Activated naive CD4-positive, alpha-beta T cell treated with anti-CD3 and anti-CD28 coated beads, Interleukin-2, amount 50 U/mL, for 24 hours (primary cell): ENCODE measurements at regions not wholly inside any gene's neighbourhood (a gene's known extent, or its start where the extent isn't known, plus 50 kb on each side); places are given as distances from the start of the nearest gene placed in this dataset.

Experiments used
- H3K27ac Mint-ChIP-seq: one replicate; pipeline ENCODE4 v1.8.0; 2021; ENCODE audit warnings: mild to moderate bottlenecking, mixed read lengths
- H3K27me3 Mint-ChIP-seq: one replicate; pipeline ENCODE4 v1.8.0; 2021; ENCODE audit warnings: mixed read lengths
- H3K36me3 Mint-ChIP-seq: one replicate; pipeline ENCODE4 v1.8.0; 2021; ENCODE audit warnings: mixed read lengths
- H3K4me1 Mint-ChIP-seq: one replicate; pipeline ENCODE4 v1.8.0; 2021; ENCODE audit warnings: mixed read lengths
- H3K4me3 Mint-ChIP-seq: one replicate; pipeline ENCODE4 v1.8.0; 2021; ENCODE audit warnings: mild to moderate bottlenecking, mixed read lengths
- H3K9me3 Mint-ChIP-seq: one replicate; pipeline ENCODE4 v1.8.0; 2021; ENCODE audit warnings: mixed read lengths

DNA sequence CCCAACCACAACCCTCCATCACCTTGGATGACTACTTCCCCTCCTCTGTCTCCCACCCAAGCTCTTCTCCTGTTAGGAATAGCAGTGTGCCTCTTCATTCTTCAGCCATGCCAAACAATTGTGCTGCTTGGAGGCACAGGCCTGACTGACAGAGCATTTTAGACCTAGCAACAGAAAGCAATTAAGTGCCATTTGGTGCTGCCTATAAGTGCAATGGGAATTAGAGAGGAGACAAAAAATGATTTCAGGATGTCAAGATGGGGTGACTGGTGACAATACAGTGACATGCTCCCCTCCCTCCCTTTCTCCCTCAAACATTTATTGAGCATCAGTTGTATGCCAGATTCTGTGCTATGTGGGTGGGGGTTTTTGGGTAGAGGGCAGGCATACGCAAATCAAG is 322.6 kb upstream of the MOCS1 start:
- Mint-ChIP-seq H3K4me1 (no peaks in the 10 kb centered on the region), H3K36me3 (no peaks in the 10 kb centered on the region), H3K27me3 (peaks cover 4% of the 10 kb centered on the region), H3K27ac (no peak overlapping the region), H3K4me3 (no peak overlapping the region), H3K9me3 (no peaks in the 10 kb centered on the region)

DNA sequence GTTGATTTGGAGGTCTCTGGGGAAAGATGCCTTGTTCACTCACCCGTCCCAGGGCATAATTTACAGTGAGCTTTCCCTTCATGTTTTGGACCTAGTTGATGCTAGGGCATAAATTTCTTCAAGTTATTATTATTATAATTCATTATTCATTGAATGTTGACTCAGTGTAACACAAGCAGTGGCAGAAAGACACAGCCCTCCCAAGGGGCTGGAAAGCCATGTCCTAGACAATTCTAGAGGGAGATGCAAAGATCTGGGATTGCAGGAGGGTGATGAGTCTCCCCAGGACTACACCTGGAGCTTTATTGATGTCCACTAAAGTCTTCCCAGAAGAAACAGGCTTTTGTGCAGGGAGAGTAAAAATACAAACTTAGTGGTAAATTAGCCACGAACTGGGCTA is 322.0 kb upstream of the MOCS1 start:
- Mint-ChIP-seq H3K36me3 (no peaks in the 10 kb centered on the region), H3K27ac (no peak overlapping the region)

DNA sequence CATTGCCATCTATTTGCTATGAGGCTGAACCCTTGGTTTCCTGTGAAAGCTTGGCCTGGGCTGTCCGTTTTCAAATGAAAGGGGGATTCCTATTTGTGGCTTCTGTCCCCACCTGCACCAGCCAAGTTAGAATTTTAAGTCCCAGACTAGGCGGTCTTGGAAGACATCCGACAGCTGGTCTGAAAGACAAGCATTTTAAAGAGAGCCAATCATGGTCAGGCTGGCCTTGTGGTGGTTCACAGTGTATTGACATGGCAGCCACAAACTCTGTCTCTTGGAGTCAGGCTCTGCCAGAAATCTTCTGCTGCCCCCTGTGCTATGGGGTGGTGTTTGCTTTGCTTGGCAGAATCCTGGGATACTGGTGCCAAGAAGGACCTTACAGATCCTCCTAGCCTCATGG is 319.2 kb upstream of the MOCS1 start:
- Mint-ChIP-seq H3K9me3 (no peaks in the 10 kb centered on the region), H3K27ac (no peak overlapping the region), H3K36me3 (no peaks in the 10 kb centered on the region), H3K27me3 (peaks cover 6% of the 10 kb centered on the region), H3K4me1 (no peaks in the 10 kb centered on the region), H3K4me3 (no peak overlapping the region)

More for the DNA sequence above, 322.0 kb upstream of the MOCS1 start:
- Mint-ChIP-seq H3K27me3 (peaks cover 6% of the 10 kb centered on the region), H3K9me3 (no peaks in the 10 kb centered on the region), H3K4me1 (no peaks in the 10 kb centered on the region), H3K4me3 (no peak overlapping the region)

DNA sequence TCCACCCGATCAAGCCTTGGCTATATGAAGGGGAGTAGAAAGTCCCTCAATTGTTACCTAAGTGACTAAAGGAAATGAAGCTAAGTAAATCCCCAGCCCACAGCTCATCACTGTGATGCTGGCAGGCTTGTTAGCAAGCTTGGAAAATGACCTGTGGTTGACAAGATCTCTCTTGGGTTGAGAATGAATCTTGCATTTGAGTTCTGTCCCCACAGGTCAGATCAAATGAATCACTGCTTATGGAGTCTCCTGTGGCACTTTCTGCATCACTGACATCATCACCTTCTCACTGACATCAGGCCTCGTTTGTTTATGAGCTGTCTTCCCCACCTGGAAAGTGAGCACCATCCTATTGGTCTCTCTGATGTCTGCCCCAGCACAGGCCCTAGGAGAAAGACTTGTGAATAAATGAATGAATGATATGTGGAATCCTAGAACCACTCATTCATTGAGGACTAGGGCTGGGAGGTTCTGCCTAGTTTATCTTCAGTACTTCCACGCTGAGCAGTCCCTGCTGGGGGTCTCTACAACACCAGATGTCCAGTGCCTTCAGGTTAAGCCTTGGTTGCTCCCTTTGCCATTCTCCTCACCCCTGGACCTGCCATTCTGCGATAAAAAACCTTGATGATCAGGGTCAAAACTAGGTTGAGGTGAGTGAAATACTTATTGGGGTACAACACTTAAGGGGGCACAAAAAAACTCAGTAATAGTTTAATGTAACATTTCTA is 318.4 kb upstream of the MOCS1 start:
- H3K9me3 Mint-ChIP-seq = no peaks in the 10 kb centered on the region
- no peak overlapping the region for H3K4me3 Mint-ChIP-seq

DNA sequence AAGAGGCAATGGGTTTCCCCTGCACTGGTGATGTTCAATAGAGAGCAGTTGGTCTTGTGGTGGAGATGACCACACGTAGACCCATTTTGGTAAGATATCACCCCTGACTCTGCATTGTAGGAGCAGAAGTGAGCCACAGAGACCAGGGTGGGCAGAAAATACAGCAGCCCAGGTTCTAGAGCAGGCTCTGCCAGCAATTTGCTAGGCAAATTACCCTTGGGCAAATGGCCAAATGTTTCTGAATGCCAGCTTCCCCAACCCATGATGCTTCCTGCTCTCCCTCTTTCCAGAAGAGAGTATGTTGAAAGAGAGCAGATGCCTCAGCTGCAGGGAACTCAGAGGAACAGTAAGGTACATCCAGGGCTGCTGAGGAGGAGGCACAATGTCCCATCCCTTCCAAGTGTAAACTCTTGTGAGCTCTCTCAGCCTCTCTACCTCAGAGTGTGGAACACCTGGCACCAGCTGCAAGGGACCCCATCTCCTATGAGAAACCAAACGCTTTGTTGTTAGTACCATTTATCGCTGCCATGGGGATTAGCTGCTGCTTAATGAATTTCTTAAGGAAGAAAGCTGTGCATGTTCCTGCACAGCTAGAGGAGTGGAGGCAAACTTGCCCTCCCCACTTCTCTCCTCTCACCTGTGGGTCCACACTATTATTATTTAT is 317.5 kb upstream of the MOCS1 start:
- H3K4me3 Mint-ChIP-seq = no peak overlapping the region
- H3K27me3 Mint-ChIP-seq = peaks cover 8% of the 10 kb centered on the region
- H3K27ac Mint-ChIP-seq = no peak overlapping the region
- no peaks in the 10 kb centered on the region for H3K4me1 Mint-ChIP-seq
- H3K36me3 Mint-ChIP-seq = no peaks in the 10 kb centered on the region
- H3K9me3 Mint-ChIP-seq = no peaks in the 10 kb centered on the region

More for the DNA sequence above, 318.4 kb upstream of the MOCS1 start:
- H3K36me3 Mint-ChIP-seq = no peaks in the 10 kb centered on the region
- no peaks in the 10 kb centered on the region for H3K4me1 Mint-ChIP-seq
- H3K27me3 Mint-ChIP-seq = peaks cover 8% of the 10 kb centered on the region
- H3K27ac Mint-ChIP-seq = no peak overlapping the region

DNA sequence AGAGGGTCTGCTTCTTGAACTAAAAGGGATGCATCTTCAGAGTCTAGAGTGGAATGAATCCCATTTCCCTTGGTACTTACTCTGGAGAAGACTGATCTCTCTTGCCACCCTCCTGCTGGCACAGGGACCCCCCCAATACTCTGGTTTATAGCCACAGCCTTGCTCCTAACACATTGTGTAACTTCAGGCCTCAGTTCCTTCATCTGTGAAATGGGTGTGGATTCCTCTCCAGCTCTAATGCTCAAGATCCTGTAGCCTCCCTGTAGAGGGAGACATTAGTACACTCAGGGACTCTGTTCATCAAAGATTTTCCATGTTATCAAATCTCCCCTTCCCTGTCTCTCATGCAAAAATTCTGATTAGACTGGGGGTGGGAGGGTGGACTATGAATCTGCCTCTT is 315.7 kb upstream of the MOCS1 start:
- no peaks in the 10 kb centered on the region for H3K36me3 Mint-ChIP-seq
- H3K27me3 Mint-ChIP-seq = peaks cover 8% of the 10 kb centered on the region
- no peaks in the 10 kb centered on the region for H3K4me1 Mint-ChIP-seq
- no peak overlapping the region for H3K4me3 Mint-ChIP-seq
- H3K9me3 Mint-ChIP-seq = no peaks in the 10 kb centered on the region
- no peak overlapping the region for H3K27ac Mint-ChIP-seq

DNA sequence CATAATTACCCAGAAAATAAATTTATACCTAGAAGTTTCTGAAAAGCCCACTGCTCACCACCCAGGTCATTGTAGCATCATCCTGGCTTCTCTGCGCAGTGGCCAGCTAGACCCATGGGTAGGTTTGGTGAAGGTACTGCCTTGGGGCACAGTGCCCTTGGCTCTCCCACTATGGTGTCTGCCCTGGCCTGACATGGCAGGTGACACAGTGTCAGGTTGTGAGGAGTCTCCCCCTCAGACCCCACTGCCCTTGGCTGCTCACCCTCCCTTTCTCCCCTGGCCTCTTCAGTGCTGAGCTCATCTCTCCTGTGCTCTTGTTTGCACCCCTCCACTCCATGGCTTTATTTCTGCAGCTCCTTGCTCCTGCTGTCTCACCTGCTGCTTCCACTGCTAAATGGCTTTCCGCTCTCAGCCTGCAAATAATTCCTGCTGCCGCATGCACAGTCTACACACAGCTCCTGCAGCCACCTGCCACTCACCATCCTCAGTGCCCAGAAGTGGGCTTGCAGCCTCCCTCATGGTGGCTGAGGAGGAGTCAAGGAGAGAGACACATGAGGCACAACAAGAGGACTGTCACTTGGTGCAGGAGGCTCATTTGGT is 313.4 kb upstream of the MOCS1 start:
- H3K4me3 Mint-ChIP-seq = no peak overlapping the region
- H3K36me3 Mint-ChIP-seq = no peaks in the 10 kb centered on the region
- H3K9me3 Mint-ChIP-seq = no peaks in the 10 kb centered on the region
- no peak overlapping the region for H3K27ac Mint-ChIP-seq
- no peaks in the 10 kb centered on the region for H3K4me1 Mint-ChIP-seq
- peaks cover 8% of the 10 kb centered on the region for H3K27me3 Mint-ChIP-seq

DNA sequence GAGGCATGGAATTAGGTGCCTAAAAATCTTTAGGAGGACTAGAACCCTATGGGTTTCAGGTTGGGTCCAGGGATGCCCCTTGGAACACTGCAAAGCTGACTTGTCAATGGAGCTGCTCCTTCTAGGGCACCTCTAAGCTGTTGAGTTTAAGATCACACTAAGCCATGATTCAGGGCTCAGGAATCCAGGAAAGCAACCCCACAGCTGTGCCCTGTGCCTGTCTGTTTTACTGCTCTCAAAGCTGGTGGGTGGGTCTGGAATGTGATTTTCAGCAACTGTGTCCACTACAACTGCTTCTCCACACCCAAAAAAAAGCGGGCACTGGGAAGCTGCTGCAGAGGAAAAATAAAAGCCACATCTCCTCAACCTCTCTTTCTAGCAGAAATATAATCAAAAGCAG is 310.4 kb upstream of the MOCS1 start:
- no peak overlapping the region for H3K27ac Mint-ChIP-seq
- no peaks in the 10 kb centered on the region for H3K4me1 Mint-ChIP-seq
- H3K27me3 Mint-ChIP-seq = peaks cover 6% of the 10 kb centered on the region
- no peaks in the 10 kb centered on the region for H3K9me3 Mint-ChIP-seq
- H3K36me3 Mint-ChIP-seq = no peaks in the 10 kb centered on the region
- no peak overlapping the region for H3K4me3 Mint-ChIP-seq

DNA sequence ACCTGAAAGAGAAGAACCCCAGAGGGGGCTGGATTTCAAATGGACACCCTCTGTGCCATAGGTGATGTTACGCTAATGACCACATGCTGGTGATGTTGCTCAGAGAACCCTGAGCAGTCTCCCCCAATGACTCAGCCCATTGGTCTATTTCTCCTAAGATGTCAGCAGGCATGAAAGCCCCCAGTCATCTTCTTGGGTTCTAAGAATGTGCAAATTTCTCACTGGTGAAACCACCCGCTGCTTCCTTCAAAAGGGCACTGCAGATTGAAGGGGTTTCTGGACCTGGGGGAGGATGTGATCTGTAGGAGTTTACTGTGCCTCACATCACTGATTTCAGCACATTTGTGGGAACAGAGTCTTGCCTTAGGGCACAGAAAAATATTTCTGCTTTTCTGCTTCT is 298.4 kb upstream of the MOCS1 start:
- peaks cover 5% of the 10 kb centered on the region for H3K36me3 Mint-ChIP-seq
- no peak overlapping the region for H3K27ac Mint-ChIP-seq
- no peaks in the 10 kb centered on the region for H3K4me1 Mint-ChIP-seq
- H3K27me3 Mint-ChIP-seq = peaks cover 6% of the 10 kb centered on the region
- no peak overlapping the region for H3K4me3 Mint-ChIP-seq
- H3K9me3 Mint-ChIP-seq = peaks cover 8% of the 10 kb centered on the region

DNA sequence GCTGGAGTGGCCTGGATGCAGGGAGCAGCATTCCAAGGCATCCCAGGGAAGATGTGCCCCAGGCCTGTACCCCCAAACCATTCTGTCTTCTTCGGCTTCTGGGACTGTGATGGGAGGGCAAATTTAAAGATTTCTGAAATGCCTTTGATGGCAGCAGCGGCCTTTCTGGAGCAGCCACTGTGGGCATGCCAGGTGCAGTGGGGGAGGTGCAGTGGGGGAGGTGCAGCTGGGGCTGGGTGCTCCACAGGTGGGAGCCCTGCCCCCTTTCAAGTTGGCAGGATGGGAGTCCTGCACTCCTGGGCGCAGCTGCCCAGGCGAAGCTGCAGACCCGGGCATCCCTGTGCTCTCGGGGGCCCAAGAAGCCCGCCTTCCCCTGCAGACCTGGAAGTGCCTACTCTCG is 293.5 kb upstream of the MOCS1 start:
- peaks cover 12% of the 10 kb centered on the region for H3K27me3 Mint-ChIP-seq
- no peak overlapping the region for H3K27ac Mint-ChIP-seq
- H3K9me3 Mint-ChIP-seq = no peaks in the 10 kb centered on the region
- no peaks in the 10 kb centered on the region for H3K36me3 Mint-ChIP-seq
- no peaks in the 10 kb centered on the region for H3K4me1 Mint-ChIP-seq
- no peak overlapping the region for H3K4me3 Mint-ChIP-seq

DNA sequence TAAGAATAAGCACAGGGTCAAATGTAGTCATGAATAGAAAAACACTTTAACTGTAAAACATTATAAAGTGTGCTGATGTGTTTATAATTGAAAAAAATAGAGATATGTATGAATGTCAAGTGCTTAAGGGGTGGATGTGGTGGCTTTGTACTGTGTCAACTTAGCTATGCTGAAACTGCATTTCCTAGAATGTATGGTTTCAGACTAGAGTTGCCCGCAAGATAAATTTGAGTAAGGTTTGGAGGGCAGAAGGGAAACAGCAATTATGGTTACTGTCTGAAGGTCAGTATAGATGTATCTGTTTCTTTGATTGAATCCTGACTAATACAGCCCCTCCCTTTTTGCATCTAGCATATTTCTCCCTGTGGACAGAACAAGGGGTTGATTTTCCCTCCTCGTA is 288.1 kb upstream of the MOCS1 start:
- H3K27ac Mint-ChIP-seq = no peak overlapping the region
- no peaks in the 10 kb centered on the region for H3K36me3 Mint-ChIP-seq
- H3K9me3 Mint-ChIP-seq = no peaks in the 10 kb centered on the region
- no peak overlapping the region for H3K4me3 Mint-ChIP-seq
- H3K4me1 Mint-ChIP-seq = no peaks in the 10 kb centered on the region
- peaks cover 14% of the 10 kb centered on the region for H3K27me3 Mint-ChIP-seq

DNA sequence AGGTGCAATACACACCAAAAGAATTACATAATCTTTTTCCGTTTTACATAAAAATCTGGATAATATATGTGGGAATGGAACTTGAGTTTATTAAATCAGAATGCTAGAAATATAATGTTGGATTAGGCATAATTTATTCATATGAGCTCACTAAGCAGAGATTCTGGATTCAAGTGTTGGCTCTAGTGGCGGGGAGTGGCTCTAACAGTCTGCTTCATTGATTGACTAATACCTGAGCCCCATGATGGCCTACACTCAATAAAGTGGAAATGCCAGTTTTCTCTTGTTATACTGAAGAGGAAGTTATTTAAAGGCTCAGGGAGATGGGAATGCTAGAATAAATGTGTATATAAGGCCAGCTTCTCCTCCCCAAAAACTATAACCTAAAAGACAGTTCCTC is 285.5 kb upstream of the MOCS1 start:
- Mint-ChIP-seq H3K4me3 (no peak overlapping the region), H3K27me3 (peaks cover 3% of the 10 kb centered on the region), H3K9me3 (no peaks in the 10 kb centered on the region), H3K4me1 (no peaks in the 10 kb centered on the region), H3K27ac (no peak overlapping the region), H3K36me3 (no peaks in the 10 kb centered on the region)

DNA sequence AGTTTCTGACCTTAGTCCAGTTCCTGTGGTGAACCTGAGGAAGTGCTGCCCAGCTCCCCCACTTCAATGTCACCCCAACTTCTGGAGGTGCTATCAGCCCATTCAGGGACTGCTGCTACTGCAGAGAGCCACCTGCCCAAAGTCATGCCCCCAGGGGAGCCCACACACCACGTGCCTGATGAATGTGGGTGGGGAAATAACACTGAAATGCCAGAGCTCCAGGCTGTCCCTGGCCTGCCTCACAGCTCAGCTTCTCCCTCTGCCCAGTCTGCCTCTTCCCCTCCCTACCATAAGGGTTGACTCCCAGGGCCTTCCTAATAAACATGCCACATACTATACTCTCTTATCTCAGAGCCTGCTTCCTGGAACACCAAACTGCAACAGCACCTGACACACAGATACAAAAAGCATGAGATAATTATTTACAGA is 276.4 kb upstream of the MOCS1 start:
- no peak overlapping the region for H3K4me3 Mint-ChIP-seq
- peaks cover 2% of the 10 kb centered on the region for H3K36me3 Mint-ChIP-seq
- H3K27me3 Mint-ChIP-seq = peaks cover 9% of the 10 kb centered on the region
- H3K4me1 Mint-ChIP-seq = no peaks in the 10 kb centered on the region
- peaks cover 7% of the 10 kb centered on the region for H3K9me3 Mint-ChIP-seq
- H3K27ac Mint-ChIP-seq = no peak overlapping the region

DNA sequence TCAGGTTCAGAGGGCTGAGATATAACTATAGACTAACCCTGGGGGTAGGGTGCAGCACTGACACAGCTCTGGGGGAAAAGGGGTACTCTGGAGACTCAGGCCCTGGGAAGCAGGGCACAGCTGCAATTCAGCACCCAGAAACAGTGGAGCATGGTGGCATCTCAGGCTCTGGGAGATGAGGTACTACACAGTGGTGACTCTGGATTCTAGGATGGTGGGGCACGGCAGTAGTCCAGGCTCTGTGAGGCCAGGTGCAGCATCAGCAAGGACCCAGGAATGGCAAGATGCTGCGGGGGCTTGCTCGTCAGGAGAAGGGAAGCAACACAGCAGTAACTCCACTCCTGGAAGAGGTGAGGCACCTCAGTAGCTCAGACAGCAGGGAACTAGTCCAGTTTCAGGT is 271.5 kb upstream of the MOCS1 start:
- Mint-ChIP-seq H3K36me3 (peaks cover 2% of the 10 kb centered on the region), H3K27ac (no peak overlapping the region), H3K4me3 (no peak overlapping the region), H3K4me1 (no peaks in the 10 kb centered on the region), H3K9me3 (peaks cover 24% of the 10 kb centered on the region), H3K27me3 (peaks cover 8% of the 10 kb centered on the region)

DNA sequence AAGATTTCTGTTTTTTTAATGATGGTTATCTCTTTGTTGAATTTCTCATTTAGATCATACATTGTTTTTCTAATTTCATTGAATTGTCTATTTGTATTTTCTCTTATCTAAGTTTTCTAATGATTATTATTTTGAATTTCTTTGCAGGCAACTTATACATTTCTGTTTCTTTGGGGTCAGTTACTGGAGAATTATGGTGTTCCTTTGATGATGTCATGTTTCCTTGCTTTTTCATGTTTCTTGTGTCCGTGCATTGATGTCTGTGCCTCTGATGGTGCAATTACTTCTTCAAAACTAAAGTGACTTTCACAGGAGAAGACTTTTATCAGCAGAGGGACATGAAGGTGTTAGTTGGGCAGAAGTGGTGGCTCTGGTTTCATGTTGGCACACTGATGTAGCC is 270.7 kb upstream of the MOCS1 start:
- H3K4me1 Mint-ChIP-seq = no peaks in the 10 kb centered on the region
- peaks cover 24% of the 10 kb centered on the region for H3K9me3 Mint-ChIP-seq
- peaks cover 8% of the 10 kb centered on the region for H3K27me3 Mint-ChIP-seq
- H3K36me3 Mint-ChIP-seq = peaks cover 2% of the 10 kb centered on the region
- H3K27ac Mint-ChIP-seq = no peak overlapping the region
- H3K4me3 Mint-ChIP-seq = no peak overlapping the region

DNA sequence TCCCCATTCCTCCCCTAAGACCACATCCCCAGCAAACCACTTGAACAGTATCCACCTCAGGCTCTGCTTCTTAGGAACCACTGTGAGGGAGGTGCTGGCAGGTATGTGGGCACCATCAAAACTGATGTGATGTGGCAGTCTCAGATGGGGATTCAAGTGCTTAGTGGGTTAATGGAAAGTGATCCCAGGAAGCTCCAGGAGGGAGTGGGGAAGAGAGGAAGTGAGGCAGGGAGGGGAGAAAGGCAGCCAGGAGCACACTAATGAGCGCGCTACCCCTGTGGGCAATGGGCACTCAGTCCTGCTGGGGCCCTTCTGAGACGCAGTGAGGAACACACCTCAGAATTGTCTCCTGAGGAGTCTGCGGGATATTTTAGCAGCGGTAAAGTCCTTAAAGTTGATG is 263.1 kb upstream of the MOCS1 start:
- peaks cover 5% of the 10 kb centered on the region for H3K9me3 Mint-ChIP-seq
- H3K27ac Mint-ChIP-seq = no peak overlapping the region
- H3K4me1 Mint-ChIP-seq = no peaks in the 10 kb centered on the region
- H3K36me3 Mint-ChIP-seq = no peaks in the 10 kb centered on the region
- no peak overlapping the region for H3K4me3 Mint-ChIP-seq
- H3K27me3 Mint-ChIP-seq = peaks cover under 1% of the 10 kb centered on the region
